ENCODE measurements at regions not wholly inside any gene's neighbourhood (a gene's known extent, or its start where the extent isn't known, plus 50 kb on each side); places are given as distances from the start of the nearest gene placed in this dataset.

GRCh38 chr3:10625323-10625722 is 119.9 kb upstream of the ATP2B2 start:
- Histone ChIP-seq H3K4me1 (ENCODE audit: control insufficient read depth in 1 of 2, insufficient read depth in 1 of 2, low read depth in 1 of 2, low read length in 1 of 2) (no peaks in the 10 kb centered on the region), H3K9me3 (no peaks in the 10 kb centered on the region), H3K4me3 (ENCODE audit: low read depth in 1 of 2, low read length in 1 of 2) (no peak overlapping the region), H3K36me3 (no peaks in the 10 kb centered on the region), H3K27ac (no peak overlapping the region), H3K27me3 (peaks cover 9% of the 10 kb centered on the region)
- no peak for TF ChIP-seq CTCF (IDR thresholded peaks at IDR 0.05)

- no peaks in the 10 kb centered on the region for H3K27me3 ChIP-seq
- no peak for TF ChIP-seq CTCF (IDR thresholded peaks at IDR 0.05)
- no peaks in the 10 kb centered on the region for H3K4me1 ChIP-seq (ENCODE audit: control insufficient read depth in 1 of 2, insufficient read depth in 1 of 2, low read depth in 1 of 2, low read length in 1 of 2)
- no peak overlapping the region for H3K27ac ChIP-seq
- H3K9me3 ChIP-seq: no peaks in the 10 kb centered on the region
- H3K36me3 ChIP-seq: no peaks in the 10 kb centered on the region
- H3K4me3 ChIP-seq (ENCODE audit: low read depth in 1 of 2, low read length in 1 of 2): no peak overlapping the region
Observed at GRCh38 chr3:10627884-10628572, 122.6 kb upstream of the ATP2B2 start.

GRCh38 chr3:10628891-10629670 is 123.7 kb upstream of the ATP2B2 start:
- Histone ChIP-seq H3K4me3 (ENCODE audit: low read depth in 1 of 2, low read length in 1 of 2) (no peak overlapping the region), H3K4me1 (ENCODE audit: control insufficient read depth in 1 of 2, insufficient read depth in 1 of 2, low read depth in 1 of 2, low read length in 1 of 2) (no peaks in the 10 kb centered on the region), H3K27me3 (no peaks in the 10 kb centered on the region), H3K9me3 (no peaks in the 10 kb centered on the region), H3K36me3 (no peaks in the 10 kb centered on the region), H3K27ac (no peak overlapping the region)
- TF ChIP-seq CTCF (IDR thresholded peaks at IDR 0.05): no peak

- Histone ChIP-seq H3K27ac (no peak overlapping the region), H3K4me3 (ENCODE audit: low read depth in 1 of 2, low read length in 1 of 2) (no peak overlapping the region), H3K27me3 (no peaks in the 10 kb centered on the region), H3K4me1 (ENCODE audit: control insufficient read depth in 1 of 2, insufficient read depth in 1 of 2, low read depth in 1 of 2, low read length in 1 of 2) (no peaks in the 10 kb centered on the region), H3K9me3 (no peaks in the 10 kb centered on the region), H3K36me3 (no peaks in the 10 kb centered on the region)
- TF ChIP-seq CTCF (IDR thresholded peaks at IDR 0.05): no peak
Observed at GRCh38 chr3:10629671-10630040, 124.3 kb upstream of the ATP2B2 start.

GRCh38 chr3:10631224-10631623 is 125.8 kb upstream of the ATP2B2 start:
- no peaks in the 10 kb centered on the region for H3K4me1 ChIP-seq (ENCODE audit: control insufficient read depth in 1 of 2, insufficient read depth in 1 of 2, low read depth in 1 of 2, low read length in 1 of 2)
- no peaks in the 10 kb centered on the region for H3K27me3 ChIP-seq
- no peak for TF ChIP-seq CTCF (IDR thresholded peaks at IDR 0.05)
- H3K4me3 ChIP-seq (ENCODE audit: low read depth in 1 of 2, low read length in 1 of 2): no peak overlapping the region
- H3K36me3 ChIP-seq: no peaks in the 10 kb centered on the region
- no peaks in the 10 kb centered on the region for H3K9me3 ChIP-seq
- H3K27ac ChIP-seq: no peak overlapping the region
